HG03460 (cell line): ENCODE measurements at regions not wholly inside any gene's neighbourhood (a gene's known extent, or its start where the extent isn't known, plus 50 kb on each side); places are given as distances from the start of the nearest gene placed in this dataset.

Experiments
- ATAC-seq: cut with Tn5 transposase; IDR thresholded peaks from one replicate; pipeline ENCODE4 v1.9.1; 2021; ENCODE audit not compliant: unreplicated experiment

DNA sequence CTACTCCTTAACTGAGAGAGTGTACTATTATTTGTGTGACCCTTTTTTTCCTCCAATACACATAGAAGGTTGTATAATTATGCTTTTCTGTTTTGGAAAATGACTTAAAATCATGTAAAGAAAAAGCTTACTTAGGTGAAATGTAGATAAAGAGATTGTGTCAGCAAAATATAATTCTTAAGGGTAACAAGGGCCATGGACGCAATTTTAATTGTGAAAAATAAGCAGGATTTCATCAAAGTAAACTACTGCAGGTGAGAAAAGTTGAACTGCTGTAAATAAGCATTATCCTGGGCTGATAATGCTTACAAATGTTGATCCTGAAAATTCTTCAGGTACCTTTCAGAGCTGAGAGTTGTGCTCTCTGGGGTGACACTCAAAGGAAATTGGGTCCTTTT lies 141.5 kb downstream of the RPIA start:
- no peak for ATAC-seq

DNA sequence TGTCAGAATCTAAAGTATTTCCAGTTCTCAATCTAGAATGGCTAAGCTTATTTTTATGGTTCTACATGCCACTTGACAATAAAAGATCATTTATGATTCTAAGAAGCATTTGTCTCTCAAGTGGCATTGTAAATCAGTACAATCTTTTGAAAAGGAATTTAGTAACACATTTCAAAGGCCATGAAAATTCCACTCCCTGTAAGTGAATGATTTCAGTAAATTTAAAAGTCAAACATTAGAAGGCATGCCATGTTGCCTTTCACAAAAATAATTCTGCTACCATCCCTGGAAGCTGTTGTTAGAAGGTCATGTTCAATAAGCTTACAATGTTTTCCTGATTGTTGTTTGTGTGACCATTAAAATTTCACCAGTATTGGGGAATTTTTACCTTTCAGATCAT lies 142.9 kb downstream of the RPIA start:
- no peak for ATAC-seq

GRCh38 chr2:88834866-88835265 lies 143.4 kb downstream of the RPIA start:
- ATAC-seq = no peak

DNA sequence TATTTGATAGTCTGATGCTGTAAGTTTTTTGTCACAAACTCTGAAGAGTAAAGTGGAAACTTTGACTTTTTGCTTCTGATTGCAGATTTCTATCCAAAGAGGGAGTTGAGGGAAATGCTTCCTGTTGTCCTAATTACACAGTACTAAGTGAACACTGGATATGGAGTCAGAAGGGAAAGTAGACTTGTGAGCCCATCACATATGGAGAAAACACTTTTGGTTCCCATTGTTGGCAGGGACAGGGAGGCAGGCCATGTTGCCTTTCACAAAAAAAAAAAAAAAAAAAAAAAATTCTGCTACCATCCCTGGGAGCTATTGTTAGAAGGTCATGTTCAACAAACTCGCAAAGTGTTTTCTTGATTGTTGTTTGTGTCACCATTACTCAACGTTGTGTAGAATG lies 144.3 kb downstream of the RPIA start:
- ATAC-seq = no peak

GRCh38 chr2:88836351-88836750 lies 144.9 kb downstream of the RPIA start:
- ATAC-seq = no peak

DNA sequence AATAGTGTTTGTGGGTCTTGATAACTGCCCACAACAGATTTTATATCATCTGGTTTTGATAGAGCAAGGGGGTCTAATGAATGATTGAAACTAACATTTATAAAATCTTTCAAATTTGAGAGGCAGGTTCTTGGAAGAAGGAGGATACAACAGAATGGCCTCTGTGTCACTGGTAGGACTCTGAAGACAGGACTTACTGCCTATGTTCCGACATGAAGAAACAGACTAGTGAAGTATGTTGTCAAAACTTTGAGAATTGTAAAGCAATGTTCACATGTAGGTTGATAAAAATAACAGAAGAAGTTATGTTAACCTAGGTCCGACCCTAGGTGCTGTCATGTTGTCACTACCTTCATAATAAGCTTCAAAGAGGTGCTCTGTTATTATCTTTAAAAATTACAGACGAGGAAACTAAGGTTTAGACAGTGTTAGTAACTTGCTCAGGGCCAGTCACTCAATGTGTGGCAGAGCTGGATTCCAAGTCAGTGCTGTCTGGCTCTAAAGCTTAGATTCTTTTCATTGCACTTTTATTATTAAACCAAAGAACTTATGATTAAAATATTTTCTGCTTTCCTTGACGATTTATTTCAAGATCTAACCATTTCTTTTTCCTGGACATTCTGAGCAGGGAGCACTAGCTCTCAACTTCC lies 146.2 kb downstream of the RPIA start:
- ATAC-seq = no peak

GRCh38 chr2:88838165-88838635 lies 146.7 kb downstream of the RPIA start:
- ATAC-seq = peak; percentile 80

DNA sequence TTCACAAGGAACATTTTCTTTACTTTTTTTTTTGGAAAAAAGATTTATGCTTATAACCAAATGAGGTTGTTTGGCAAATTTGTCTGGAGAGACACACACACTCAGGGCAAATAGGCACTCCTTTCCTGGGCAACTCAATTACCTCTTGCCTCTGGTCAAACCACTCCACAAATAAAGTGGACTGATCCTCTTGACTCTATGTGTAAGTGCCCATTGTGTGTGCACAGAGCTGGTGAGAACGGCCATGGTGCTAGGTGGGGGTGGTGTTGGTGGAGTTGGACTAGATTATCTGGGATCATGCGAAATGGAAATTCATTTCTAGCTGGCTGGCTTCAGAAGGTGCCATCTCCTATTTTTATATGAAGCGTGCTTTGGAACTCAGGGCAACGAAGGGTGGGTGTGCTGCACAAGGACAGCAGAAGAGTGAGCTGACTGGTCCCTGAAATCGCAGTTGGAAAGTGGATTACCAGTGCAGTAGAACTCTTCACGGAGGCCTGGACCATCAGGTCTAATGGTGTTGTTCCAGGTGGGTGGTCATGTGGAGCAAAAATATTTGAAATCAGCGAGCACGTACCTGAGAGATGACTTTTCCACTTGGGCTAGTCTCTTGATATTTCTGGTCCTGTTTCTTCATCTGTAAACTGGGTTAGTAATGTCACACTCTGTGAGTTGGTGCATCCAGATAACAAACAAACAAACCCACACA lies 149.9 kb downstream of the RPIA start:
- no peak for ATAC-seq

GRCh38 chr2:88842656-88843460 lies 151.4 kb downstream of the RPIA start:
- ATAC-seq = no peak

GRCh38 chr2:88843651-88844050 lies 152.2 kb downstream of the RPIA start:
- ATAC-seq = no peak

DNA sequence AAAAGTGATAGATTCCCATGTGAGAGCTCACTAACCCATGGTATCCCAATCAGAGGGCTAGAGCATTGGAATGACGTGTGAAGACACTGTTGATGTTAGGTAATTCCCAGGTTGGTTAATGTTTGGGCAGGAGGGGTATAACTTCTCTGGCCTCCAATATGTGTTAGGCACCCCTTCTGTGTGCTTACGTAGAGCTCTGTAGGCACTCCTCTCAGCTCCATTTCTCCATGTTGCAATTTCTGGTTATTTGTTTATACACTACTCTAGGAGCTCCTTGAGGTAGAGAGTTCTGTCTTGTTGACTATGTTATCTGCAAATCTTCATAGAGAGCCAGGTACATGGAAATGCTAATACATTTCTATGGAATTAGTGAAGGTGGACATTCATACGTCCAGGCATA lies 153.5 kb downstream of the RPIA start:
- no peak for ATAC-seq

- peak; percentile 83 for ATAC-seq
Measured at GRCh38 chr2:88845772-88846661, 154.5 kb downstream of the RPIA start.

DNA sequence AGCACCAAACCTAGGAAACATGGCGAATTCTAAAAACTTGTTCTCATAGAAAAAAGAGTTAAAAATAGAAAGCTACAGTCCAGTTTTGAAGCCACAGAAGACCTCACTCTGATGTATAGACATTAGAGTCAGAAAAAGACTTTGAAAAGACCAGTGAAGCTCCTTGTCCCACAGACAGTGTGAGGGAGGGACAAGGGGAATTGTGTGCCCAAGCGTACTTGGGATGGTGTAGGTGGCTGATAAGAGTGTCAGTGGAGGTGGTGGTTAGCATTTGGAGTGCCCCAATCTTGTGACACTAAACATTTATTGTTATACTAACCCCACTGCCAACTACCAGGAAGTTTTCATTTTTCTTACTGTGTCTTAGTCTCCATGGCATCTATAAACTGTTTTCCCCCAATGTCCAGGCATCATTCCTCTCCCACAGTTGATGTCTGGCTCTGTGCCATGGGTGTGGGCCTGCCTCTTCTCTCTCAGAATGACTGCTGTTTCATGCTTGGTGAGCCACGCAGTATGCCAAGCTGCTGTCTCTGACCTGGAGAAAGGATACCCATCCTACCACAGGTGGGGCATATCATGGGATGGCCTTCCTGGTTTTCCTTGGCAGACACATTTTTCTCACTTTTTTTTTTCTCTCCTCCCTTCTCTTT lies 161.4 kb downstream of the RPIA start:
- ATAC-seq = no peak

DNA sequence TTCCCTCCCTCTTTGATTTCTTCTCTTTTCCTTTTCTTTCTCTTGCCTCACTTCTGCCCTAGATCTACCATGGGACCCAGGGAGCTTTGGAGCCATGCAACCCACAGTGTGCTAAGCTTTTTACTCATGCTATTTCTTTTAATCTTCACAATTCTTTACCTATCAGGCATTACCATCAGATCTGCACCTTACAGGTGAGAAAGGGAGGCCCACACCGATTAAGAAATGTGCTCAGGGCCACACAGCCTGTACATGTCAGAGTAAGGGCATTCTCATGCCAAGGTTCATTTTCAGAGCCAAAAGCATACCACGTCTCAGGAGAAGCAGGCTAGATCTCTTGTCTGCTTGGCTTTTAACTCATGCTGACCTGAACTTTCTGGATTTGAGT lies 161.9 kb downstream of the RPIA start:
- no peak for ATAC-seq

- ATAC-seq = no peak
Measured at GRCh38 chr2:88854528-88854927, 163.1 kb downstream of the RPIA start.

GRCh38 chr2:88855620-88856408 lies 164.3 kb downstream of the RPIA start:
- peak; percentile 40 for ATAC-seq

DNA sequence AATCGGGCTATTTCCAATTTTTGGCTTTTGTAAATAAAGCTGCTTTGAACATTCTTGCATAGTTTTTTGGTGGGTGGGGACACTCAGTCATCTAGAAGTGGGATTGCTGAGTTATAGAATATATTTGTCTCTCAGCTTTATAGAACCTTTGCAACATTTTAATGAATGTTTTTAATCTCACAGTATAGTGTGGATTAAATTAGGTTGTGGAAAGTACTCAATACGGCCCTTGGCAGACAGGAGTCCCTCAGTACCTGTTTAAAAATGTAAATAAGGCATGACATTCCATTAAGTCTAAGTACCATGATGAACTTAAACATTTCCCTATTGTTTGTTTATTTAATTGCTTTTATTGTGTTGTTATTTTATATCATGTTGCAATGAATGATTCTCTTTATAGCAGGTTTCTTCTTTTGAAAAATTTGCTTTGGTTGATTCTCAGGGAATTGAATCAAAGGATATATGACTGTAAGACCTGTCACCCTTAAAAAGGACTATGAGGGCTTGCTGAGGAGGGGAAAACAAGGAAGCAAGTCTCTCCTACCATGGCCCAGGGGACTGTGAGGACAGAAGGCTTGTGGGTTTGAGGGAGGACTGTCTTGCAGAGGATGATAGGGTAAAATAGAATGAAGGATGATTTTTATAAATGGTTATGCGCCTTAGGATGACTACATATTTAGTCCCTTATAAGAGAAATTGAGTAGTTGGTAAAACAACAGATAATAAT lies 165.1 kb downstream of the RPIA start:
- no peak for ATAC-seq

GRCh38 chr2:88857274-88857741 lies 165.8 kb downstream of the RPIA start:
- no peak for ATAC-seq

- ATAC-seq = peak; percentile 38
Measured at GRCh38 chr2:88857951-88858411, 166.5 kb downstream of the RPIA start.
